ENCODE measurements at regions not wholly inside any gene's neighbourhood (a gene's known extent, or its start where the extent isn't known, plus 50 kb on each side); places are given as distances from the start of the nearest gene placed in this dataset.

- no peak for TF ChIP-seq EZH2 (IDR thresholded peaks at IDR 0.05; ENCODE audit: insufficient read depth, poor library complexity, severe bottlenecking)
- TF ChIP-seq EZH2phosphoT487 (IDR thresholded peaks at IDR 0.05; ENCODE audit: insufficient read depth, low read depth): no peak
Observed at GRCh38 chr4:100075056-100075455, 115.2 kb downstream of the DDIT4L start.
